GM12878 (cell line): ENCODE measurements at regions not wholly inside any gene's neighbourhood (a gene's known extent, or its start where the extent isn't known, plus 50 kb on each side); places are given as distances from the start of the nearest gene placed in this dataset.

ENCODE experiments used
- ATAC-seq: fragments of 200-7000 bp; cut with Tn5 transposase; 3 replicates; pipeline ENCODE4 v1.9.1; 2020; ENCODE audit warnings: mild to moderate bottlenecking, moderate library complexity
- BruUV-seq: library from RNA; stranded (reverse); fragments of 400-500 nt; replicated peaks from 2 replicates; lab custom pipeline; 2021; lab: Mats Ljungman, UMichigan
- CTCF ChIA-PET: fragments of 300-600 bp; sonication (Branson Sonifier 250); formaldehyde crosslinking; extraction: SDS; loops from one replicate; lab custom pipeline; 2021; ENCODE audit warnings: inconsistent platforms; lab: Yijun Ruan, JAX
- POLR2A ChIA-PET: fragments of 350-600 bp; formaldehyde crosslinking; extraction: SDS; loops from one replicate; lab custom pipeline; 2021; ENCODE audit warnings: inconsistent platforms; lab: Charles Lee
- RAD21 ChIA-PET: fragments of 300-600 bp; sonication (Branson Sonifier 250); formaldehyde crosslinking; loops from one replicate; lab custom pipeline; 2023; ENCODE audit warnings: antibody characterized with exemption; ENCODE audit not compliant: unreplicated experiment; lab: Charles Lee
- SMC1A ChIA-PET: fragments of 300-600 bp; sonication (Branson Sonifier 250); formaldehyde crosslinking; loops from one replicate; lab custom pipeline; 2023; ENCODE audit not compliant: unreplicated experiment, uncharacterized antibody; lab: Charles Lee
- DNase-seq: peaks from one replicate; pipeline ENCODE4 v3.0.0-alpha.2; 2011; ENCODE audit warnings: low read depth, low spot score
- FAIRE-seq: peaks from 3 replicates; lab custom pipeline; 2011; peaks lifted over from hg19 to GRCh38; lab: Jason Lieb, UNC
- H2AFZ ChIP-seq: 2 replicates; pipeline ENCODE4 v1.6.0; 2011; ENCODE audit warnings: low read depth, low read length, control low read depth; ENCODE audit not compliant: control insufficient read depth
- H3K27ac ChIP-seq: 2 replicates; pipeline ENCODE4 v1.5.1; 2011; ENCODE audit warnings: control low read depth; ENCODE audit not compliant: control insufficient read depth, insufficient read depth
- H3K27me3 ChIP-seq, 2 experiments: replicated peaks in 1 of 2; 2 replicates each; pipeline versions ENCODE4 v1.6.0 to v1.6.1; 2011; ENCODE audit warnings: low read length in 1 of 2; ENCODE audit not compliant: control insufficient read depth in 2 of 2, insufficient read depth in 2 of 2
- H3K36me3 ChIP-seq, 2 experiments: 2 replicates each; pipeline ENCODE4 v1.5.1; 2011; ENCODE audit warnings: low read length in 1 of 2; ENCODE audit not compliant: control insufficient read depth in 2 of 2, insufficient read depth in 2 of 2
- H3K4me1 ChIP-seq: 2 replicates; pipeline ENCODE4 v1.6.1; 2011; ENCODE audit warnings: mild to moderate bottlenecking, low read length, moderate library complexity, mixed read lengths; ENCODE audit not compliant: control insufficient read depth, insufficient read depth
- H3K4me2 ChIP-seq: 2 replicates; pipeline ENCODE4 v1.6.0; 2011; ENCODE audit warnings: control low read depth; ENCODE audit not compliant: control insufficient read depth, insufficient read depth
- H3K4me3 ChIP-seq: fragments of 200-600 bp; sonication (generic); 2 replicates; pipeline ENCODE4 v1.5.1; 2016
- H3K79me2 ChIP-seq: 2 replicates; pipeline ENCODE4 v1.6.0; 2011; ENCODE audit warnings: low read length; ENCODE audit not compliant: control insufficient read depth, insufficient read depth
- H3K9ac ChIP-seq: 2 replicates; pipeline ENCODE4 v1.8.0; 2011; ENCODE audit warnings: low read length, control low read depth, mixed read lengths; ENCODE audit not compliant: control insufficient read depth, insufficient read depth
- H3K9me3 ChIP-seq: replicated peaks from 3 replicates; pipeline ENCODE4 v1.5.1; 2011; ENCODE audit warnings: mild to moderate bottlenecking, low read length; ENCODE audit not compliant: control insufficient read depth, insufficient read depth
- H4K20me1 ChIP-seq: 2 replicates; pipeline ENCODE4 v1.6.0; 2011; ENCODE audit not compliant: control insufficient read depth, insufficient read depth
- ASH2L ChIP-seq: fragments of 300-600, 200-600 bp; sonication (generic); IDR thresholded peaks from 2 replicates; pipeline ENCODE4 v1.6.1; 2017; ENCODE audit warnings: low read depth, mild to moderate bottlenecking, borderline replicate concordance
- BCLAF1 ChIP-seq: fragments of 450-650 bp; IDR thresholded peaks from 2 replicates; pipeline ENCODE4 v1.6.1; 2017; ENCODE audit warnings: antibody characterized with exemption, mild to moderate bottlenecking, moderate library complexity
- EZH2 ChIP-seq: IDR thresholded peaks from 2 replicates; pipeline ENCODE4 v1.6.1; 2012; ENCODE audit warnings: low read depth, mild to moderate bottlenecking, control low read depth, inconsistent platforms, low read length, borderline replicate concordance; ENCODE audit not compliant: control insufficient read depth
- FOXM1 ChIP-seq: IDR thresholded peaks from 2 replicates; pipeline ENCODE4 v1.6.1; 2012; ENCODE audit warnings: low read depth, mild to moderate bottlenecking, inconsistent platforms, low read length, moderate library complexity
- HCFC1 ChIP-seq: fragments of 150-350 bp; IDR thresholded peaks from 2 replicates; pipeline ENCODE4 v1.6.1; 2014; ENCODE audit warnings: low read length
- KDM1A ChIP-seq: fragments of 200-600 bp; sonication (generic); IDR thresholded peaks from 2 replicates; pipeline ENCODE4 v1.6.1; 2016; ENCODE audit warnings: borderline replicate concordance
- RAD21 ChIP-seq: IDR thresholded peaks from 2 replicates; pipeline ENCODE4 v1.6.1; 2011; ENCODE audit warnings: mild to moderate bottlenecking, low read depth, low read length, moderate library complexity; ENCODE audit not compliant: insufficient read depth
- RUNX3 ChIP-seq: IDR thresholded peaks from 2 replicates; pipeline ENCODE4 v1.6.1; 2012; ENCODE audit warnings: low read length, inconsistent platforms
- SIN3A ChIP-seq: IDR thresholded peaks from 2 replicates; pipeline ENCODE4 v1.6.1; 2012; ENCODE audit warnings: low read depth, low read length, improper control_type of control experiment
- SRF ChIP-seq, 2 experiments: IDR thresholded peaks; 2 replicates each; pipeline ENCODE4 v1.6.1; 2011; ENCODE audit warnings: low read depth in 2 of 2, low read length in 2 of 2, mild to moderate bottlenecking in 1 of 2, moderate library complexity in 1 of 2
- TAF1 ChIP-seq: IDR thresholded peaks from 2 replicates; pipeline ENCODE4 v1.6.1; 2011; ENCODE audit warnings: mild to moderate bottlenecking, low read depth, low read length, borderline replicate concordance
- TCF7 ChIP-seq: IDR thresholded peaks from 2 replicates; pipeline ENCODE4 v1.6.1; 2014; ENCODE audit warnings: antibody characterized with exemption, borderline replicate concordance
- WGBS: methylation state at CpG from one replicate; pipeline ENCODE4 v1.1.6; 2016; ENCODE audit warnings: low lambda C conversion rate; ENCODE audit not compliant: insufficient replicate concordance, insufficient coverage; ENCODE audit errors: missing lambda C conversion rate; 5-methylcytosine and 5-hydroxymethylcytosine counted together
- in situ Hi-C: fragments of 300-500 bp; cut with MboI; formaldehyde crosslinking; loops from 9 replicates; pipeline ENCODE4 v1.14.3; 2018; ENCODE audit warnings: mixed read lengths
- intact Hi-C: fragments of 100-400 bp; cut with micrococcal nuclease; formaldehyde crosslinking; loops from one replicate; pipeline ENCODE4 v1.14.2; 2022; ENCODE audit not compliant: unreplicated experiment
- TF ChIP-seq, protein P1 (sequence below): IDR thresholded peaks from 2 replicates; pipeline ENCODE4 v1.6.1; 2011; ENCODE audit warnings: borderline replicate concordance, low read depth, mild to moderate bottlenecking, moderate library complexity, low read length; ENCODE audit not compliant: insufficient read depth, poor library complexity, severe bottlenecking

DNA sequence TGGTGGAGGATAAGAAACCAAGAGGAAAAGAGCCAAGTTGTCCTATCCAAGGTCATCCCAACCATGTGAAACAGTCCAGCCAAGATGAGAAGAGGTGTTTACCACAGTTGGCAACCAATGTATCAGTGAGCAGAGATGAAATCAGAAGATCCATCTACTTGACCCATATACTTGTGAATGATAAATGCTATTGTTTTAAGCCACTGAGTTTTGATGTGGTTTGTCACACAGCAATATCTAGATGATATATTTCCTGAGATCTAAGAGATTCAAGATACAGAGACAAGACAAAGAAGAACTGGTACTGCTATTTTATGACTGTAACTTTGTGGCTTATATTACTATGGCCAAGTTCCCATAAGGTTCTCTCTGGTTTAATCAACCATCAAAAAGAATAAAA is 721.2 kb downstream of the MAFB start:
- CTCF ChIA-PET: no interaction called here
- Histone ChIP-seq H2AFZ (no peak overlapping the region), H3K27me3 (no peaks in the 10 kb centered on the region), H3K79me2 (no peaks in the 10 kb centered on the region), H3K9me3 (no peaks in the 10 kb centered on the region), H3K27ac (no peak overlapping the region), H3K4me3 (no peak overlapping the region), H3K9ac (no peak overlapping the region), H3K4me1 (no peaks in the 10 kb centered on the region), H3K4me2 (no peak overlapping the region), H4K20me1 (no peaks in the 10 kb centered on the region), H3K36me3 (no peaks in the 10 kb centered on the region)
- SMC1A ChIA-PET: no interaction called here
- BruUV-seq: no TSS peak
- FAIRE-seq: no peak
- RAD21 ChIA-PET: no interaction called here
- no peak for ATAC-seq
- intact Hi-C loops: no loop called here
- POLR2A ChIA-PET: no interaction called here
- TF ChIP-seq SIN3A: no peak
- TF ChIP-seq TCF7: peak; percentile 63; the same call in 1 of the 2 replicates
- peak; percentile 47 for TF ChIP-seq RUNX3
- no peak for DNase-seq
- in situ Hi-C loops: no loop called here

GRCh38 chr20:39961637-39962244 is 727.3 kb downstream of the MAFB start:
- ChIA-PET SMC1A (interaction anchor here (0.6 kb wide), 1 partner anchor 83 kb away, joined by 3 read pairs; no protein-coding TSS in a partner anchor), CTCF (no interaction called here), POLR2A (no interaction called here), RAD21 (no interaction called here)
- Histone ChIP-seq H3K27ac (no peak overlapping the region), H3K4me3 (no peak overlapping the region), H3K79me2 (no peaks in the 10 kb centered on the region), H3K4me1 (no peaks in the 10 kb centered on the region), H3K4me2 (no peak overlapping the region), H4K20me1 (no peaks in the 10 kb centered on the region), H3K27me3 (no peaks in the 10 kb centered on the region), H2AFZ (no peak overlapping the region), H3K9ac (no peak overlapping the region), H3K36me3 (no peaks in the 10 kb centered on the region), H3K9me3 (no peaks in the 10 kb centered on the region)
- intact Hi-C loops (no loop called here), in situ Hi-C loops (no loop called here)
- 10% methylated on average over 6 of the region's 6 CpGs for WGBS
- no TSS peak for BruUV-seq
- no peak for DNase-seq
- ATAC-seq: no peak
- FAIRE-seq: no peak
- TF ChIP-seq SRF (IDR thresholded peaks at IDR 0.05; ENCODE audit: low read depth in 2 of 2, low read length in 2 of 2): no peak
- no peak for TF ChIP-seq HCFC1
- no peak for TF ChIP-seq KDM1A
- TF ChIP-seq RAD21: no peak
- TF ChIP-seq, protein P1, sequence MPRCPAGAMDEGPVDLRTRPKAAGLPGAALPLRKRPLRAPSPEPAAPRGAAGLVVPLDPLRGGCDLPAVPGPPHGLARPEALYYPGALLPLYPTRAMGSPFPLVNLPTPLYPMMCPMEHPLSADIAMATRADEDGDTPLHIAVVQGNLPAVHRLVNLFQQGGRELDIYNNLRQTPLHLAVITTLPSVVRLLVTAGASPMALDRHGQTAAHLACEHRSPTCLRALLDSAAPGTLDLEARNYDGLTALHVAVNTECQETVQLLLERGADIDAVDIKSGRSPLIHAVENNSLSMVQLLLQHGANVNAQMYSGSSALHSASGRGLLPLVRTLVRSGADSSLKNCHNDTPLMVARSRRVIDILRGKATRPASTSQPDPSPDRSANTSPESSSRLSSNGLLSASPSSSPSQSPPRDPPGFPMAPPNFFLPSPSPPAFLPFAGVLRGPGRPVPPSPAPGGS: no peak
- no peak for TF ChIP-seq TAF1
- no peak for TF ChIP-seq BCLAF1
- no peak for TF ChIP-seq FOXM1
- no peak for TF ChIP-seq EZH2
- no peak for TF ChIP-seq ASH2L
